Keratinocyte (primary cell): ENCODE measurements at regions not wholly inside any gene's neighbourhood (a gene's known extent, or its start where the extent isn't known, plus 50 kb on each side); places are given as distances from the start of the nearest gene placed in this dataset.

ENCODE experiments used
- DNase-seq: peaks from one replicate; pipeline ENCODE4 v3.0.0-alpha.2; 2011; ENCODE audit warnings: low read depth, missing footprints, low spot score
- FAIRE-seq: peaks from 2 replicates; lab custom pipeline; 2011; peaks lifted over from hg19 to GRCh38; lab: Jason Lieb, UNC
- H2AFZ ChIP-seq: 2 replicates; pipeline ENCODE4 v1.6.0; 2012; ENCODE audit warnings: low read length, control low read depth, inconsistent platforms; ENCODE audit not compliant: control insufficient read depth
- H3K27ac ChIP-seq: 2 replicates; pipeline ENCODE4 v1.5.1; 2011; ENCODE audit warnings: low read length; ENCODE audit not compliant: control insufficient read depth, insufficient read depth
- H3K27me3 ChIP-seq: 3 replicates; pipeline ENCODE4 v1.6.0; 2011; ENCODE audit warnings: low read length; ENCODE audit not compliant: control insufficient read depth, insufficient read depth; ENCODE audit errors: extremely low read depth
- H3K36me3 ChIP-seq, 2 experiments: 2 replicates in 1 of 2; 3 replicates in 1 of 2; pipeline ENCODE4 v1.5.1; 2011; ENCODE audit warnings: low read length in 2 of 2, mild to moderate bottlenecking in 1 of 2; ENCODE audit not compliant: control insufficient read depth in 2 of 2, insufficient read depth in 2 of 2; ENCODE audit errors: extremely low read depth in 1 of 2
- H3K4me1 ChIP-seq: 3 replicates; pipeline ENCODE4 v1.5.1; 2011; ENCODE audit warnings: low read length; ENCODE audit not compliant: control insufficient read depth, insufficient read depth; ENCODE audit errors: extremely low read depth
- H3K4me2 ChIP-seq: 3 replicates; pipeline ENCODE4 v1.6.0; 2011; ENCODE audit warnings: low read depth, low read length; ENCODE audit not compliant: control insufficient read depth, insufficient read depth; ENCODE audit errors: extremely low read depth
- H3K4me3 ChIP-seq, 3 experiments: fragments of 200-600 bp in 1 of 3; sonication (generic) in 1 of 3; 2 replicates in 2 of 3; 3 replicates in 1 of 3; pipeline ENCODE4 v1.5.1; 2011 to 2016; ENCODE audit warnings: low read length in 3 of 3, mild to moderate bottlenecking in 3 of 3, control low read depth in 2 of 3, inconsistent platforms in 1 of 3, low read depth in 1 of 3, mixed read lengths in 1 of 3, mixed run types in 1 of 3, moderate library complexity in 1 of 3; ENCODE audit not compliant: control insufficient read depth in 2 of 3, insufficient read depth in 2 of 3; ENCODE audit errors: extremely low read depth in 1 of 3
- H3K79me2 ChIP-seq: 2 replicates; pipeline ENCODE4 v1.6.0; 2012; ENCODE audit warnings: low read length; ENCODE audit not compliant: control insufficient read depth, insufficient read depth
- H3K9ac ChIP-seq: 3 replicates; pipeline ENCODE4 v1.6.0; 2011; ENCODE audit warnings: low read length; ENCODE audit not compliant: control insufficient read depth, insufficient read depth; ENCODE audit errors: extremely low read depth
- H3K9me1 ChIP-seq: 3 replicates; pipeline ENCODE4 v1.6.0; 2011; ENCODE audit warnings: low read length; ENCODE audit not compliant: control insufficient read depth, insufficient read depth; ENCODE audit errors: extremely low read depth
- H3K9me3 ChIP-seq: 2 replicates; pipeline ENCODE4 v1.5.1; 2012; ENCODE audit warnings: low read depth, low read length; ENCODE audit not compliant: control insufficient read depth
- H4K20me1 ChIP-seq: 3 replicates; pipeline ENCODE4 v1.6.0; 2011; ENCODE audit warnings: low read length; ENCODE audit not compliant: control insufficient read depth, insufficient read depth; ENCODE audit errors: extremely low read depth
- EZH2 ChIP-seq: IDR thresholded peaks from one replicate; pipeline ENCODE4 v1.6.1; 2012; ENCODE audit warnings: inconsistent platforms, mild to moderate bottlenecking, low read length, moderate library complexity
- dilution Hi-C: fragments of 300-500 bp; cut with MboI; formaldehyde crosslinking; loops from one replicate; pipeline ENCODE4 v1.7.0; 2020; ENCODE audit warnings: low sequenced_read_pairs; ENCODE audit not compliant: extremely low pct_ligation_motif_present
- TF ChIP-seq, protein P1 (sequence below), 3 experiments: IDR thresholded peaks in 1 of 3; conservative IDR thresholded peaks in 1 of 3; optimal IDR thresholded peaks in 1 of 3; 2 replicates in 2 of 3; 3 replicates in 1 of 3; pipeline versions ENCODE3 to v1.5.1; 2011; ENCODE audit warnings: low read length in 3 of 3, mild to moderate bottlenecking in 3 of 3, moderate library complexity in 2 of 3, control low read depth in 1 of 3, inconsistent platforms in 1 of 3; ENCODE audit not compliant: insufficient read depth in 2 of 3; ENCODE audit errors: extremely low read depth in 1 of 3

DNA sequence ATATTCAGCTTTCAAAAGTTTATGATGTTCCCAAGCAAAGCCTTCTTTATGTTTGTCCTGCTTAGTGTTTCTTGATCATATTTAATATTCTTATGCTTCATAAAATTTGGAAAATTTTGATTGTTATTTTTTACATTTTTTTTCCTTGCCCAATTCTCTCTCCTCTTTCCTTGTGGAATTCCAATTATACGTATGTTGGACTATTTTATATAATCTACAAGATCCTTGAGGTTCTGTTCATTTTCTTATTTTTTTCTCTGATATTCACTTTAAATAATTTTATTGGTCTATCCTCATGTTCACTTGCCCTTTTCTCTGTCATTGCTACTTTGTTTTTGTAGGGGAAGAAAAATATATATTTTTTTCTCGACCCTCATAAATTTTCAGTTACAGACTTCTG is 167.7 kb downstream of the DYRK2 start:
- no peak for FAIRE-seq

DNA sequence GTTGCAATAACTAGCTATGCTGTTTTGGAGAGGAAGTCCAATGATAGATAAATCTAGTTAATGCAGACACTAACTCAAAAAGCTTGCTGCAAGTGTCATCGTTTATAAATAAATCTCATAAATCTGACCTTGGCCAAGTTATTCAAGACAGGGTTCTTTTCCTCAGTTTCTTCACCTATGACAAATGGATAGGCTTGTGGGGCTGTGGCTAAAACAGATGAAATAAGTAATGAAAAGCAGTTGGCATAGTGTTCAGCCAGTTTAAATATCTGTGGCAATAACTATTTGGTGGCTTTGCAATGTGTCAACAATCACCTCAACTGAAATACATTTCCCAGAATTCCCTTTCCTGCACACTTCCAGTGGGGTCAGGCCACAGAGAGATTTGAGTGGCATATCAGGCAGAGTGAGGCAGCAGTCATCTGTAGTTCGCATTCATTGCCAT is 169.9 kb downstream of the DYRK2 start:
- dilution Hi-C loops = no loop called here
- Histone ChIP-seq H3K27ac (no peak overlapping the region), H3K79me2 (no peaks in the 10 kb centered on the region), H3K4me3 (no peak overlapping the region), H2AFZ (no peak overlapping the region), H3K4me2 (no peak overlapping the region), H3K9ac (no peak overlapping the region), H3K36me3 (no peaks in the 10 kb centered on the region), H3K9me1 (no peaks in the 10 kb centered on the region), H3K27me3 (no peaks in the 10 kb centered on the region), H4K20me1 (no peaks in the 10 kb centered on the region), H3K4me1 (no peaks in the 10 kb centered on the region), H3K9me3 (no peaks in the 10 kb centered on the region)
- TF ChIP-seq, protein P1, sequence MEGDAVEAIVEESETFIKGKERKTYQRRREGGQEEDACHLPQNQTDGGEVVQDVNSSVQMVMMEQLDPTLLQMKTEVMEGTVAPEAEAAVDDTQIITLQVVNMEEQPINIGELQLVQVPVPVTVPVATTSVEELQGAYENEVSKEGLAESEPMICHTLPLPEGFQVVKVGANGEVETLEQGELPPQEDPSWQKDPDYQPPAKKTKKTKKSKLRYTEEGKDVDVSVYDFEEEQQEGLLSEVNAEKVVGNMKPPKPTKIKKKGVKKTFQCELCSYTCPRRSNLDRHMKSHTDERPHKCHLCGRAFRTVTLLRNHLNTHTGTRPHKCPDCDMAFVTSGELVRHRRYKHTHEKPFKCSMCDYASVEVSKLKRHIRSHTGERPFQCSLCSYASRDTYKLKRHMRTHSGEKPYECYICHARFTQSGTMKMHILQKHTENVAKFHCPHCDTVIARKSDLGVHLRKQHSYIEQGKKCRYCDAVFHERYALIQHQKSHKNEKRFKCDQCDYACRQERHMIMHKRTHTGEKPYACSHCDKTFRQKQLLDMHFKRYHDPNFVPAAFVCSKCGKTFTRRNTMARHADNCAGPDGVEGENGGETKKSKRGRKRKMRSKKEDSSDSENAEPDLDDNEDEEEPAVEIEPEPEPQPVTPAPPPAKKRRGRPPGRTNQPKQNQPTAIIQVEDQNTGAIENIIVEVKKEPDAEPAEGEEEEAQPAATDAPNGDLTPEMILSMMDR (optimal IDR thresholded peaks at IDR 0.05 in 1 of 3, IDR thresholded peaks at IDR 0.05 in 1 of 3, conservative IDR thresholded peaks at IDR 0.05 in 1 of 3; ENCODE audit: extremely low read depth in 1 of 3, insufficient read depth in 2 of 3, low read length in 3 of 3) = no peak
- no peak for TF ChIP-seq EZH2
- FAIRE-seq (no peak), DNase-seq (no peak)

More for the DNA sequence above, 167.7 kb downstream of the DYRK2 start:
- H3K4me3 ChIP-seq = no peak overlapping the region
- no peaks in the 10 kb centered on the region for H3K36me3 ChIP-seq
- H2AFZ ChIP-seq = no peak overlapping the region
- peaks cover 11% of the 10 kb centered on the region for H3K4me1 ChIP-seq
- no peaks in the 10 kb centered on the region for H3K79me2 ChIP-seq
- no peaks in the 10 kb centered on the region for H3K9me1 ChIP-seq
- dilution Hi-C loops = no loop called here
- DNase-seq = no peak
- no peaks in the 10 kb centered on the region for H3K9me3 ChIP-seq
- H3K27me3 ChIP-seq = no peaks in the 10 kb centered on the region
- TF ChIP-seq, protein P1 (optimal IDR thresholded peaks at IDR 0.05 in 1 of 3, IDR thresholded peaks at IDR 0.05 in 1 of 3, conservative IDR thresholded peaks at IDR 0.05 in 1 of 3; ENCODE audit: extremely low read depth in 1 of 3, insufficient read depth in 2 of 3, low read length in 3 of 3) = no peak
- TF ChIP-seq EZH2 = no peak
- no peak overlapping the region for H3K27ac ChIP-seq
- H4K20me1 ChIP-seq = no peaks in the 10 kb centered on the region
- H3K4me2 ChIP-seq = no peak overlapping the region
- H3K9ac ChIP-seq = no peak overlapping the region
